GM18517 (cell line): ENCODE measurements at regions not wholly inside any gene's neighbourhood (a gene's known extent, or its start where the extent isn't known, plus 50 kb on each side); places are given as distances from the start of the nearest gene placed in this dataset.

Source experiments
- ATAC-seq: cut with Tn5 transposase; IDR thresholded peaks from one replicate; pipeline ENCODE4 v1.9.1; 2021; ENCODE audit warnings: mild to moderate bottlenecking, moderate library complexity; ENCODE audit not compliant: unreplicated experiment

DNA sequence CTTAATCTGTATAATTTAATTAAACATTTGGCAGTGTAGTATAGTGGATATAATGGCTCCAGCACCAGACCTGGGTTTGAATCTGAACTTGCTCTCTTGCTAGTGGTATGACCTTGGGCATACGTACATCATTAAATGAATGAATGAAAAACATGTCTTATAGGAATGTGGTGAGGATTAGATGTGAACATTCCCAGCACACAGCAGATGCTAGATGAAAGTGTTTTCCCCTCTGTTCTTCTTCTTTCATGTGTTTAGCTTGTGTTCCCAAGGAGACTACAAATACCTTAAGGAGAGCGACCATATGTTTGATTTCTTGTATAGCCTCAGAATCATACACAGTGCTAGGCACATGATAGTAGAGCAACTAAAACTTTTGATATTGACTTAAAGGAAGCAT, 56.5 kb downstream of the CT47B1 start:
- no peak for ATAC-seq

DNA sequence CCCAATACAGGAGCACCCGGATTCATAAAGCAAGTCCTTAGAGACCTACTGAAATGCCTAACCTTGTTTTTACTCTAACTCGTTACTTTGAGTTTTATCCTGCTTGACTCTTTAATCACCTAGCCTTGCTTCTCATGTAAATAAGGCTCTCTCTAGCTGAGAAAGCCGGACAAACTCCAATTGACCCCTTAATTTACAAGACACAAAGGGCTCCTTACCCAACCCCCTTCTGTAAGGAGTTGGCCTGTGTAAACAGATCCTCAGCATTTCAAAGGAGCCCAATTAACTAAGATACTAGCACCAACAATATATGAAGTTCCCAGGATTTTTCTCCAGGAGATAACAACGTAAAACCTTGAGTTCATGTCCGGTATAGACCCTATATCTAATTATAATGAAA, 61.7 kb downstream of the CT47B1 start:
- ATAC-seq = no peak

DNA sequence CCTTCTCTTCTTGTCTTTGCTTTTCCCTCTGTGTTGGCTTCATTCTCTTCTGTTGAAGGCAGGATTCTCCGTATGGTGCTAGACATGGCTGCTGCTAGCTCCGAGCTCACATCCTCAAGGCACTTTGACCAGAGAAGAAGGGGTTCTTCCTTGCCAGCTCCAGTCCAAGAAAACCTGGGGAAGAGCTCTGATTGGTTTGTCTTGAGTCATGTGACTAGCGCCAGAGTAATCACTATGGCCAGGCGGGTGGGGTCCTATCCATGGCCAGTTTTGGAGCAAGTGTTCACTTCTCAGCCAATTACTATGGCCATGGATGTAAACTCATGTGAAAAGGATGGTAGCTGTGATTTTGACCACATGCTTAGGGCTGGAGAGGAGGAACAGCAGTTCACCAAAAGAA, 74.2 kb downstream of the CT47B1 start:
- no peak for ATAC-seq

DNA sequence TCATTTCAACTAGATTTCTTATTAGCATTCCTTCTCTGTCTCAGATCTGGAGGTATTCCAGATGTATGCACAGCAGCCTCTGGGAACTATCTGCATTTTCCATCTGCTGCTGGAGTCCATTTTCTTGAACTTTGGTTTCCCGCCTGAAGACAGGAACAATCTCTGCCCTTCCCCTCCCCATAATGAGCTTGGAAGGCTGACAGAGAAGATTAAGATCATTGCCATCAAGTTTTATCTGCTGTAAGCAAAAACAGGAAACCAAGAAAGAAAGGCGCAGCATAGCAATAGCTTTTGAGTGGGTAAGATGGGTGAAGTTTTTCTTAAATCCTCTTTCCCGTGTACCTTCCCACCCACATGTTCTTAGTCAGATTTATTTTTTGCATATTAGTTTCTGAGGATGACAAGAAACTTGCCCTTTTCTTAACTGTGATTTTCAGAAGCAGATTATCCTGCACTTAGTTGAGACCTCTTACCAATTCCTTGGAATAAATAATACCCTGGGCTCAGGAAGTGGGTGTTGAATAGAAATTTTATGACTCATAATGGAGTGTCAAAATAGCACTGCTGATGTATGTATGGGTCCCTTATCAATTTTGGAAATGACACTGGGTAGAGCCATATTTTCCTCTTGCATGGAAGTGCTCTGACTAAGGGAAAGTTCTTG, 78.3 kb downstream of the CT47B1 start:
- no peak for ATAC-seq

GRCh38 chrX:120795301-120795700, 80.4 kb downstream of the CT47B1 start:
- no peak for ATAC-seq

- no peak for ATAC-seq
These were observed 81.1 kb downstream of the CT47B1 start for GRCh38 chrX:120794525-120794975.

DNA sequence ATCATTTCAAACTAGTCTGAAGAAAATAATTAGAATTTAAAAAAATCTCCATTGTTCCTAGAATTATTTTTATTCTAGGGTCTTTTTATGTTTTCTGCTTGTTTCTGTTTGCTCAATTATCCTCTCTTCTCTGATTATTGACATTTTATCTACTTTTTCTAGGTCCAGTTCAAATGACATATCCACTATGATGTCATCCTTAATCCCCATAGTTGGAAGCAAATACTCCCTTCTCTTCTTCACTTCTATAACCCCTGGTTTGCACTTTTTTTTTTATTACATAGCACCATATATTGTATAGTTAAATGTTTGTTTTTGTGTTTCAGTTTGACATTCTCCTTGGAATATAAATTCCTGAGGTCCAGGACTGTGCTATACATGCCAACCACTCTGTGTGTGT, 82.6 kb downstream of the CT47B1 start:
- no peak for ATAC-seq

DNA sequence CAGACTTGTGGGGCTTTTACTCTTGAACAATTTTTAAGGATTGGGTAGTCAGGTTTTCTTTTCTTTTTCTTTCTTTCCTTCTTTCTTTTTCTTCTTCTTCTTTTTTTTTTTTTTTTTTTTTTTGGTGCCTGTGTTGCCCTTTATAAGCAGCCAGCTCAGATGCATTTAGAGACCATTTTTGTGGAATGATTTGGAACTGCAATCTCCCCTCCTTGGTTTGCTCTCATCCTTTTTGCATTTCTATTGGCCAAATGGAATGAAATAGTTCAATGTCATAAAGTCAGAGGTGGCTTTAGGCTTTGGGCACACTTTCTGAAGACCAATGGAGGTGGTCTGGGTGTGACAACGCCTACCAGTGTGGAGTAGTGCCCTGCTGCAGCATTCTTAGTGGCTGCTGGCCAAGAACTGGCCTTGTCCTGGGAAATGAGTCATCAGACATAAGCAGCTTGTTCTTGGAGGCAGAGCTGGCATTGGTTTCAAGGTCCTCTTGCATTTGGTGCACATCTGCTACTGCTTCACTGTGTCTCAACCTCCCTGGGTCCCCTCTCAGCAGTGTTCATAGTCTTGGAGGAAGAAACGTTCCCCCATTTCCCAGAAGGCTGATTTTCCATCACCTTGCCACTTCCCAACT, 84.5 kb downstream of the CT47B1 start:
- ATAC-seq = no peak

- no peak for ATAC-seq
These were observed 85.1 kb downstream of the CT47B1 start for GRCh38 chrX:120790552-120790951.

DNA sequence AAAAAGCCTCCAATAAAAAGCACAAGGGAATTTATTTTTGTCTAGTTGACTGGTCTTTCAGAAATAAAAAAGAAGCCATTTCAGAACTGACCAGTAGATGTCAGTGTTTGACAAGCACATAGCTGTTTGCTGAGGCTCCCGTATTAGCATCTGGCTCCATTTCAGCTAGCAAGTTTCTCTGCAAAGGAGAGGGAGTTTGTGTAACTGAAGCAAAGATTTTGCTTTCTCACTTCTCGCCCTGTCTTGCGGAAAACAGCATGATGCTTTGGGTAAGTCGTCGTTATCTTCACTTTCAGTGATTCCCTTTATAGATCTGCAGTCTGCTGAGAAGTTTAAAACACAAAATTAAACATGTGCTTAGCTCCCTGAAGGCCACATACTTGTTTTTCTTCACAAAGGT, 85.5 kb downstream of the CT47B1 start:
- peak; percentile 68 for ATAC-seq

DNA sequence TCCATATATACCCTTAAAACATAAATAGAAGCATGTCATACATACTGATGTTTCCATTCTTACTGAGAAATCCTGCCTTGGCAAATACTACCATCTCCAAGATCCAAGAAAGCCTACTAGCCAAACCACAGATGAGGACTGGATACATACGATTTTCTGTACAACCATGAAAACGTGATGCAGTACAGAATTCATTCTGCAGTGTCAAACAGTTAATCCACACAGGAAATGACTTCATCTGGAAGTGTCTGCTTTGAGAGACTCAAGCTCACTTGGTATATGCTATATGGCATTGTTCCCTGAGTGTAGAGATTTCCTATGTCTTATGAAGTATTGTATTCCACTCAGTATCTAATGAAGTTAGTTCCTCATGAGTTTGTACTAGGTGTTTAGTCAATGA, 94.3 kb downstream of the CT47B1 start:
- no peak for ATAC-seq

- no peak for ATAC-seq
These were observed 99.7 kb downstream of the CT47B1 start for GRCh38 chrX:120775959-120776358.

GRCh38 chrX:120774606-120775005, 101.1 kb downstream of the CT47B1 start:
- no peak for ATAC-seq

- no peak for ATAC-seq
These were observed 101.9 kb downstream of the CT47B1 start for GRCh38 chrX:120773801-120774200.

GRCh38 chrX:120769576-120770341, 105.9 kb downstream of the CT47B1 start:
- ATAC-seq = no peak

- ATAC-seq = no peak
These were observed 107.0 kb downstream of the CT47B1 start for GRCh38 chrX:120768681-120769080.

- ATAC-seq = no peak
These were observed 107.4 kb downstream of the CT47B1 start for GRCh38 chrX:120768254-120768653.

DNA sequence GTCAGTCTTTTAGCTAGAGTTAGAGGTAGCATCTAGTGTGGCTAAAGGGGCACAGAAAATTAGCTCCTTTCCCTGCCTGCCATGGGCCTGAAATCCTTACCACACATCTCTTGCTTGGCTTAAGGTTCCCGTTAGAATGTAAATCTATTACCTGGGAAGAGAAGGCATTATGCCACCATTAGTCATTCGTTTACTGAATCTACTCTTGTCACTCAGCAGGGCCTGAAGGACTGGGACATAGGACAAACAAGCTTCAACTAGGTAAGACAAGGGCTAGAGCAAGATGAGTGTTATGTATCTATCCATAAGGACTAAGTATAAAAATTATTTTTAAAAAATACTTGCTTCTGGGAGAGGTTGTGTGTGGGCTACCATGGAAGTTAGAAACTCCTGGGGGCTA, 112.4 kb downstream of the CT47B1 start:
- ATAC-seq = no peak

GRCh38 chrX:120761810-120762209, 113.9 kb downstream of the CT47B1 start:
- ATAC-seq = no peak

GRCh38 chrX:120759685-120760084, 116.0 kb downstream of the CT47B1 start:
- no peak for ATAC-seq

DNA sequence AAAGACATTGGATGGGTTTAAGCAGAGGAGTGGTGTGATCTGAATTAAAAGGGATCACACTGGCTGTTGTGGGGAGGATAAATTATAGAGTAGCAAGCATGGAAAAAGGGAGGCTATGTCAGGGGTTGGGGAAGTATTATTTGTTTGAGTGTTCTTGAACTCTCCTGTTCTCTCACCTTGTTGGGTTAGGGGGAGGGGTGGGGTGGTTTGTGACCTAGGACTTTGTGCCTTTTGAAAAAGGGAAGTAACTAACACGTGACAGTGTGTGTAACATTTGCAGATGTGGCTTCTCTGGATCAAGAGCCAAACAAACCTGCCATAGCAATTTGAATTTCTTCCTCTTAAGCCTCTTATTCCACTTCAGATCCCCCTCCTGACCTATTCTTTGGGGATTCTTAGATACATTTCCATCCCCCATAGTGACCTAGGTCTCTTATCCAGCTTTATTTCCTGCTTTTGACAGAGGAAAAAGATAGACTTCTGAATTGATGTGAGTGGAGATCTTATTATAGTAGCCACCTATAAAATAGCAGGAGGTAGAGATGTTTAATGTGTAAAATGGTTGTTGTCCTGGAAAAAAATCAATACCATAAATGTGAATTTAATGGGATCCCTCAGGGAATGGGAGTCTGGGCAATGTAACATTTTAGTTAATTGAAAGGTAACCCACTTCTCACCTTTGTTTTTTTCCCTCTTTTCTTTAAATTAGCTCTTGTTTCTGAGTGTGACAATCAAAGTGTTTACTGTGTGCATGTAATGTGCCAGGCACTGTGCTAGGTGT, 120.4 kb downstream of the CT47B1 start:
- peak; percentile 71 for ATAC-seq
